ENCODE measurements at regions not wholly inside any gene's neighbourhood (a gene's known extent, or its start where the extent isn't known, plus 50 kb on each side); places are given as distances from the start of the nearest gene placed in this dataset.

DNA sequence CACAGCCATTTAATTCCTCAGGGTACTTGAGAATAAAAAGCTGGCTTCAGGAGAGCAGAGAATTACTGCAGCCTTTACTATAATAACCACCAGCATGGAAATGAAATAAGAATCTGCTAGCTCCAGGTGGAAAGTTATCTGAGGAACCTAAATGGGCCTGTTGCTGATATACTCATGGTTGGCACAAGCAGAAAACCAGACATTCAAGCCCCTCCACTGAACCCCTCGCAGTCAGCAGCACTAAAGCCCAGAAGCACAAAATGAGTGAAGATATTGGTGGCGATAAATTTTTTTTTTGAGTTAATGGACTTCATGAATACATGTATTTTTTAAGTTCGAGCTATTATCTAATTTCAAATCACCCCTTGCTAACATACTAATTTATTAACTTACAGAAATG lies 303.9 kb upstream of the NRP1 start:
- H3K27me3 ChIP-seq (ENCODE audit: insufficient read depth, low read depth): no peaks in the 10 kb centered on the region
- H3K79me2 ChIP-seq (ENCODE audit: insufficient read depth, low read depth): no peaks in the 10 kb centered on the region
- H3K36me3 ChIP-seq (ENCODE audit: insufficient read depth): no peaks in the 10 kb centered on the region
- no peak overlapping the region for H2AFZ ChIP-seq (ENCODE audit: low read depth)
- H3K4me2 ChIP-seq: no peak overlapping the region
- no peak overlapping the region for H3K27ac ChIP-seq
- H3K4me1 ChIP-seq (ENCODE audit: low read depth, poor library complexity, severe bottlenecking): no peaks in the 10 kb centered on the region
- TF ChIP-seq, protein P1, sequence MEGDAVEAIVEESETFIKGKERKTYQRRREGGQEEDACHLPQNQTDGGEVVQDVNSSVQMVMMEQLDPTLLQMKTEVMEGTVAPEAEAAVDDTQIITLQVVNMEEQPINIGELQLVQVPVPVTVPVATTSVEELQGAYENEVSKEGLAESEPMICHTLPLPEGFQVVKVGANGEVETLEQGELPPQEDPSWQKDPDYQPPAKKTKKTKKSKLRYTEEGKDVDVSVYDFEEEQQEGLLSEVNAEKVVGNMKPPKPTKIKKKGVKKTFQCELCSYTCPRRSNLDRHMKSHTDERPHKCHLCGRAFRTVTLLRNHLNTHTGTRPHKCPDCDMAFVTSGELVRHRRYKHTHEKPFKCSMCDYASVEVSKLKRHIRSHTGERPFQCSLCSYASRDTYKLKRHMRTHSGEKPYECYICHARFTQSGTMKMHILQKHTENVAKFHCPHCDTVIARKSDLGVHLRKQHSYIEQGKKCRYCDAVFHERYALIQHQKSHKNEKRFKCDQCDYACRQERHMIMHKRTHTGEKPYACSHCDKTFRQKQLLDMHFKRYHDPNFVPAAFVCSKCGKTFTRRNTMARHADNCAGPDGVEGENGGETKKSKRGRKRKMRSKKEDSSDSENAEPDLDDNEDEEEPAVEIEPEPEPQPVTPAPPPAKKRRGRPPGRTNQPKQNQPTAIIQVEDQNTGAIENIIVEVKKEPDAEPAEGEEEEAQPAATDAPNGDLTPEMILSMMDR (conservative IDR thresholded peaks at IDR 0.05; ENCODE audit: low read depth, low read length): no peak
- H4K20me1 ChIP-seq (ENCODE audit: insufficient read depth): no peaks in the 10 kb centered on the region
- H3K9ac ChIP-seq: no peak overlapping the region
- no peak overlapping the region for H3K4me3 ChIP-seq (IDR thresholded peaks at IDR 0.05; ENCODE audit: insufficient read depth, low read depth, low read length)

GRCh38 chr10:33635967-33636515 lies 301.6 kb upstream of the NRP1 start:
- Histone ChIP-seq H3K4me2 (no peak overlapping the region), H3K4me1 (ENCODE audit: low read depth, poor library complexity, severe bottlenecking) (no peaks in the 10 kb centered on the region), H3K79me2 (ENCODE audit: insufficient read depth, low read depth) (no peaks in the 10 kb centered on the region), H4K20me1 (ENCODE audit: insufficient read depth) (no peaks in the 10 kb centered on the region), H3K9ac (no peak overlapping the region), H3K36me3 (ENCODE audit: insufficient read depth) (no peaks in the 10 kb centered on the region), H3K27ac (no peak overlapping the region), H3K27me3 (ENCODE audit: insufficient read depth, low read depth) (no peaks in the 10 kb centered on the region), H3K4me3 (IDR thresholded peaks at IDR 0.05; ENCODE audit: insufficient read depth, low read depth, low read length) (no peak overlapping the region), H2AFZ (ENCODE audit: low read depth) (no peak overlapping the region)
- TF ChIP-seq, protein P1 (conservative IDR thresholded peaks at IDR 0.05; ENCODE audit: low read depth, low read length): no peak

DNA sequence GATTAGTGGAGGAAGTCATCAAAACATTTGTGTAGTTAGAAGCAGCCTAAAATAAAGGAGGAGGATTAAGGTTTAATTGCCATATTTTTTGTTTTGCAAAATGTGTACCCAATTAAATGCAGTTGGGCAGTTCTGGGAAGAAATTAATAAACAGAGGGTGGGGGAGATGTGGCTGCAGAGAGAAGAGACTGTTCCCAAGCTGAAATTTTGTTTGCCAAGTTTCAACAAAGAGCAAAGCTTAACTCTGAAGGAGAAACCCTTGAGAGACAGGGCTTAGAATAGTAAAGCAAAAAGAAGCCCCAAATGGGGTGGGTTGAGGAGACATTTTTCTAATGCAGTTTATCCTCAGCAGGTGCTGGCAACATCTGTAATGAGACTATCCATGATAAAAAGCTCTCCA lies 298.0 kb upstream of the NRP1 start:
- Histone ChIP-seq H3K27me3 (ENCODE audit: insufficient read depth, low read depth) (no peaks in the 10 kb centered on the region), H3K9ac (no peak overlapping the region), H4K20me1 (ENCODE audit: insufficient read depth) (no peaks in the 10 kb centered on the region), H3K4me2 (no peak overlapping the region), H3K4me1 (ENCODE audit: low read depth, poor library complexity, severe bottlenecking) (no peaks in the 10 kb centered on the region), H3K79me2 (ENCODE audit: insufficient read depth, low read depth) (no peaks in the 10 kb centered on the region), H2AFZ (ENCODE audit: low read depth) (no peak overlapping the region), H3K27ac (no peak overlapping the region), H3K36me3 (ENCODE audit: insufficient read depth) (no peaks in the 10 kb centered on the region), H3K4me3 (IDR thresholded peaks at IDR 0.05; ENCODE audit: insufficient read depth, low read depth, low read length) (no peak overlapping the region)
- TF ChIP-seq, protein P1 (conservative IDR thresholded peaks at IDR 0.05; ENCODE audit: low read depth, low read length): no peak

DNA sequence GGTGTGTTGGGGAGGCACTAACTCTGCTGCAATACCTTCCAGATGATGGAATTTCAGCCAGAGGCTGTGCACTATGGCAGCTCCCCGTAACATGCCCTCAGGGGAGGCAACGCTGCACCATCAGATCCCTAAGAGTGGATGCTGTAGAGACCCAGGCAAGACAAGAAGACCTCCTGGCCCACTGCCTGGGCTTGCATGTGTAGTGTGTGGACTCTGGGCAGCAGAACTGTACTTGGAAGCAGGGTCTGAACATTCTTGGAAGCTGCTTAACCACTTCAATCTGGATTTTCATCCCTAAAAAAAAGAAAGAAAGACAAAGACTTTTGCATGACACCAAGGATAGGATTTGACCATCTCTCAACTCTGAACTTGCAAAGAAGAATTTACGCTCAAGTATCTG lies 297.5 kb upstream of the NRP1 start:
- Histone ChIP-seq H3K4me1 (ENCODE audit: low read depth, poor library complexity, severe bottlenecking) (no peaks in the 10 kb centered on the region), H3K9ac (no peak overlapping the region), H3K4me3 (IDR thresholded peaks at IDR 0.05; ENCODE audit: insufficient read depth, low read depth, low read length) (no peak overlapping the region), H3K27me3 (ENCODE audit: insufficient read depth, low read depth) (no peaks in the 10 kb centered on the region), H3K27ac (no peak overlapping the region), H3K79me2 (ENCODE audit: insufficient read depth, low read depth) (no peaks in the 10 kb centered on the region), H3K36me3 (ENCODE audit: insufficient read depth) (no peaks in the 10 kb centered on the region), H3K4me2 (no peak overlapping the region), H4K20me1 (ENCODE audit: insufficient read depth) (no peaks in the 10 kb centered on the region), H2AFZ (ENCODE audit: low read depth) (no peak overlapping the region)
- TF ChIP-seq, protein P1 (conservative IDR thresholded peaks at IDR 0.05; ENCODE audit: low read depth, low read length): no peak

Measured in KMS-11 (cell line).